GM19099 (cell line): ENCODE measurements at regions not wholly inside any gene's neighbourhood (a gene's known extent, or its start where the extent isn't known, plus 50 kb on each side); places are given as distances from the start of the nearest gene placed in this dataset.

Experiments
- POLR2A ChIP-seq: IDR thresholded peaks from 3 replicates; pipeline ENCODE4 v1.6.1; 2011; ENCODE audit warnings: low read depth; ENCODE audit not compliant: insufficient read length; ENCODE audit errors: extremely low read depth

DNA sequence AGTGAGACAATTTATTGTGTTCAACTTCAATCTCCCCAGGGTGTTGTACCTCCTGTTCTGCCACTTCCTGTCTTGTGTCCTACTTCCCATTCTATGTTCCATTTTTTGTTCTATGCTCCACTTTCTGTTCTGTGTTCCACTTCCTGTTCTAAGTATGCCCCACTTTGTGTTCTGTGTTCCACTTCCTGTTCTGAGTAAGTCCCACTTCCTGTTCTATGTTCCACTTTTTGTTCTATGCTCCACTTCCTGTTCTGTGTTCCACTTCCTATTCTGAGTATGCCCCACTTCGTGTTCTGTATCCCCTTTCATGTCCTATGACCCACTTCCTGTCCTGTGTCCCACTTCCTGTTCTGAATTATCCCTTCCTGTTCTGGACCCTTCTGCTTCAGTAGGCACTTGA lies 732.7 kb downstream of the TBC1D22A start:
- no peak for TF ChIP-seq POLR2A

DNA sequence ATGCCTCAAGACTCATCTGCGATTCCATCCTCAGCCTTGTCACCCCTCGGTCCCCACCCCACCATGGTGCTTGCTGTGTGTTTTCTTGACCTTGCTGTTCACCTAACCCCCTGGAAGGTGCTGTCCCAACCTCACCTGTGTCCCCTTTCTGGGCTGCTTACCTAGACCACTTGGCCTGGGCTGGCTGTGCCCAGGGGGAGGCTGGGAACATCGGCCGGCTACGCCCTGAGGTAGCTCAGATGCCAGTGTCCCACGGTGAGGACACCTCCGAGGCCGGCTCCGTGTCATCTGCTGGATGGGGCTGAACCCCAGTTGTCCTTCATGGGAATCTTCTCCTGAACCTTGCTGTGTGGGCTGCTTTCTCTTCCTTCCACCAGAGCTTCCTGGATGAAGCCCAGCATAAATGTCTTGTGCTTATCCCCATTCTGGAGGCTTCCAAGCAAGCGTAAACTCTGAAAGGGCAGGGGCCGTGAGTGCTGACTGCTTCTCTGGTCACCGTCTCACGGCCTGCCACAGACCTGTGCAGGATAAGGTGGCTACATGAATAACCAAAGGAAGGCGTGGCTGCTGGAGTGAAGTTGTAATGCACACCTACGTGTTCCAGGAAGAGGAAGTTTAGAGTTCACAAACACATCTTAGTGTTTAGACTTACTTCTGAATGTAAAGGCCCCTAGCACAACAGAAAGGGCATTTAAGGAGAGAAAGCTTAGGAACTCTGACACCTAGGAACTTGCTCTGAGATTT lies 724.3 kb downstream of the TBC1D22A start:
- no peak for TF ChIP-seq POLR2A

DNA sequence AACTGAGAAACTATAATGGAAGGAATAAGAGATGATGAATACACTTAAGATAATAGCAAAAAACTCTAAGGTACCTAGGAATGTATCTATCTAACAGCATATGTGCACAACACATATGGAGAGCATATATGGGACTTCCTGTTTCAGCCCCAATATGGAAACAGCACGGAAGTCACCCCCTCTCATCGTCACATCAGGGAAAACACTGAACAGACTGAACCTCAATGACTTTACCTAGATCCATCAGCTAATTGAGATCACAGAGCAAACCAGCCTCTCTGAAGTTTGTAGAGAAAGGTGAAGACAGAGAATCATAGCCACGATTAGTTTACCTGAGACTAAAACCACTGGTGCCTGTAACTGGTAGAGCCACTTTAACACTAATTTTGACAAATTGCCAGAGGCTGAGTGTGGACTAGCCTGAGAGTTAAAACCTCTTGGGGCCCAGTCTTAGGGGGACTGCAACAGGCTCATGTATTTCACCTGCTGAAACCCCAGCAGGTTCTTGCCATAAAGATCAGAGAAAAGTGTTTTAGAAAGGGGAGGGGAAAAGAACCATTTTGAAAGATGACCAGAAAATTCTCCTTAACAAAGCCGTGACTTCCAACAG lies 722.6 kb downstream of the TBC1D22A start:
- no peak for TF ChIP-seq POLR2A

DNA sequence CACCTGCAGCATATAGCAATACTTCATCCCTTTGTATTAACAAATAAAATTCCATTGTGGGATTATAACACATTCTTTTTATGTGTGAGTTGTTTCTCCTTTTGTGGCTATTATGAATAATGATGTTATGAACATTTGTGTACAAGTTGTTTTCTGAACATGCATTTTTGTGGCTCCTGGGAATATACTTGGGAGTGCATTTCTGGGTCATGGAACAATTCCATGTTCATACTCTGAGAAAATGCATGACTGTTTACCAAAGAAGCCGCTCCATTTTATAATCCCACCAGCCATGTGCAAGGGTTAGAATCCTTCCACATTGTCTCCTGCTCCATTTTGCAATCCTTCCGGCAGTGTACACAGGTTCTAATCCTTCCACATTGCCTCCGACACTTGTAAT lies 713.8 kb downstream of the TBC1D22A start:
- no peak for TF ChIP-seq POLR2A

DNA sequence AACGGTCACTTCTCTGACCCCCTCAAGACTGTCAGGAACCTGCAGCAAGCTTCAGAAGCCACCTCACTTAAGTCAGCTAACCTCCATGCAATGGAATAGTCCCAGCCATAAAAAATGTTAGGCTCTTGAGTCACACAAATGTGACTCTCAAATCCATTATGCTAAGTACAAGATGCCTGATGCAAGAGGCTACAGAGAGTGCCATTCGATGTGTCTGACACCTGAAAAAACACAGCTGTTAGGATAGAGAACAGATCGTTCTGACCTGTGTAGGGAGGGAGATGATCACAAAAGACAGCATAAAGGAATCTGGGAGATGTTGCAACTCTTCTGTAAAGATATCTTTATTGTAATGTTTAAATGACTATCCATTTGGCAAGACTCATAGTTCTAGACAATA lies 712.4 kb downstream of the TBC1D22A start:
- TF ChIP-seq POLR2A: no peak

DNA sequence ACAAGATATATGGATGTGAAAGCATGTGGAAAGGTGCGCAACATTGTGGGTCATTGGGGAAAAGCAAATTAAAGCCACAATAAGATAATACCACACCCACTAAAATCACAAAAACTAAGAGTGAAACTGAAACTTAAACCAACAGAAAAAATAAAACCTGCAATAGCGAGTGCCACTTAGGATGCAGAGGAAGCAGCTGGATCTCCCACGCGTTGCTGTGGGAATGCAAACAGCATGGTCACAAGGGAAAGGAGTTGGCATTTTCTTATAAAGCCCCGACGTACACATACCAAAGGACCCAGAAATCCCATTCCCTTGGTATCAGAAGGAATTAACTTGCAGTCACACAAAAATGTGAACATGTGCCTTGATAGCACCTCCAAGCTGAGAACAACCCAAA lies 712.0 kb downstream of the TBC1D22A start:
- no peak for TF ChIP-seq POLR2A

DNA sequence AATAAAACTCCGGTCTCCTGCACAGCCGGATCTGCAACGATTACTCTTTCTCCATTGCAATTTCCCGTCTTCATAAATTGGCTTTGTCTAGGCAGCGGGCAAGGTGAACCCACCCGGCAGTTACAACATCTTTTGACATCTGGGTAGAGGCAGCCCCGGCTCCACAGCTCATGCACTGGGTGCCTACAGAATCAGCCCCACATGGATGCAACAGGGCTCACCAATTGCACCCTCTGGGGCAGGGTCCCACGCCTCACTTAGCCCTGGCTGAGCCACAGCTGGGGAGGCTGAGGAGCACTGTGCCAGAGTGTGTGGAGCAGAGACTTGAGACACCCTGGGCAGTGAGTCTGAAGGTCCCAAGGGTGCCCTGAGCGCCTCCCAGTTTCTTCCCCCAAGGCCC lies 710.2 kb downstream of the TBC1D22A start:
- no peak for TF ChIP-seq POLR2A

DNA sequence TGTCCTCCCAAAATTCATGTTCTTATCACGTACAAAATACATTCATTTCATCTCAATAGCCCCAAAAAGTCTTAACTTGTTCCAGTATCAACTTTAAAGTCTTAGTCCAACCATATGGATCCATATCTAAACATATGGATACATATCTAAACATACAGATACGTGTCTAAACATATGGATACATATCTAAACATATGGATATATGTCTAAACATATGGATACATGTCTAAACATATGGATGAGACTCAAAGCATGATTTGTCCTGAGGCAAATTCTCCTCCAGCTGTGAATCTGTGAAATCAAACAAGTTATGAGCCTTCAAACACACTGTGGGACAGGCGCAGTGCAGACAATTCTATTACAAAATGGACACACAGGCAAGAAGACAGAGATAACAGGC lies 709.0 kb downstream of the TBC1D22A start:
- TF ChIP-seq POLR2A: no peak

DNA sequence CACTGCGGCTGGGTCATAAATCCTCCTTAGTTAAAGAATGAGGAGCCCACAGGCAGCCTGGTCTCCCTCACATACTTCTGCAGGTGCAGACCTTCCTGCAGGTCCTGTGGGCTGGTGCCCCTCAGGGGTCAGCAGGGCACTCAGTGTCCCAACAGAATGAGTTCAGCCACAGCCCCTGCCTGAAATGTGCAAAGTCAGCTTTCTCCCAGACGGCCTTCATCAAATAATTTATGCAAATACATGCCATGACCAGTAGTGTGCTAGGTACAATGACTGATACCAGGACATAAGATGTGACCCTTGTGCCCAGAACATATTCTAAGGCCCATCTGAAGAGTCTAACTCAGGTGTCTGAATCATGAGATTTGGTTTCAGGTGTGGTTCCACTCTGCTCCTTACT lies 703.4 kb downstream of the TBC1D22A start:
- no peak for TF ChIP-seq POLR2A

DNA sequence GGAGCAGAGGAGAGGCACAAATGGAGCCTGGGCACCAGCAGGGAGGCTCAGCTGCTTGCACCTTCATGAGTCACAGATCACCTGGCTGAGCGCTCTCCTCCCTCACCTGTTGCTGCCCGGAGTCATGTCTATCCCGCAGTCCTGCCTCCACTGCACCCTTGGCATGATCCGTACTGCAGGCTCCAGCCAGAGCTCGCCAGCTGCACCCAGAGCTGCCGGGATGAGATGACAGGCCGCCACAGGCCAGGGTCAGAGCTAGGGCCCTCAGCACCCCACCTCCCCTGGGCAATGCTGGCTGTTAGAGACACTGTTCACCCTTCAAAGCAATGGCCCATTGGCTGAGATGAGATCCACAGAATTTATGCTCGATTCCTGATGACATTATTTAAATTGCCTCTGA lies 702.8 kb downstream of the TBC1D22A start:
- TF ChIP-seq POLR2A: no peak

DNA sequence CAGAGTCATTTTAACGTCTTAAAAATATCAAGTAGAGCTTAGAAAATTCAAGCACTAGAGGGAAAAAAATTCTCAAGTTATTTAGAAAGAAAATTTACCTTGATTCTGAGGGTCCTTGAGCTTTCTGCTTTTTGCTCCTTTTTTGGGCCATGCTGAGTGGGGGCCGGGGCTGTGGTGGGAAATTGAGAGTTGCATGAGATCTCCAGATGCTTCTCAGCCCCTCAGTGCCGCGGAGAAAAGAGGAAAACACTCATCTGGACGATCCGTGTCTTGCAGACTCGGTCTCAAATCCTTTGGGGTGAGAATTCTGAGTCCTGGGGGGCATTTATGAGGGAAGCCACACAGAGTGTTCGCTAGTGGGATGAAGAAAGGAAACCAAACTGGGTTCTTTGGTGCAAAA lies 700.8 kb downstream of the TBC1D22A start:
- no peak for TF ChIP-seq POLR2A

DNA sequence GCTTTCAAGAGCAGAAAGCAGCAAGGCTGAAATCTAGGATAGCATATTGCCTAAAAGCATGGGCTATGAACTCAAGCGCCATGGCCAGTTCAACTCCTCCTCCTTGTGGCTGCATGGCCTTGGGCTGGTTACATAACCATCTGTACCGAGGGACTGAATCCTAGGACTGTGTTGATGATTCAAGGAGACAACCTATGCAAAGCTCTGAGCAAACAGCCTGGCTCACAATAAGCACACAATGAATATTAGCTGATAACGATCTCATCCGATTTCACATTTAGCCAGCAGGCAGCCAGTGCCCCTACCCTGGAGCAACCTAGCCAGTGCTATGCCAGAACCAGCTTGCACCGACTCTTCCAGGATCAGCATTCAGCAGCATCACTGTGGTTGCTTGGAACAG lies 698.4 kb downstream of the TBC1D22A start:
- no peak for TF ChIP-seq POLR2A

DNA sequence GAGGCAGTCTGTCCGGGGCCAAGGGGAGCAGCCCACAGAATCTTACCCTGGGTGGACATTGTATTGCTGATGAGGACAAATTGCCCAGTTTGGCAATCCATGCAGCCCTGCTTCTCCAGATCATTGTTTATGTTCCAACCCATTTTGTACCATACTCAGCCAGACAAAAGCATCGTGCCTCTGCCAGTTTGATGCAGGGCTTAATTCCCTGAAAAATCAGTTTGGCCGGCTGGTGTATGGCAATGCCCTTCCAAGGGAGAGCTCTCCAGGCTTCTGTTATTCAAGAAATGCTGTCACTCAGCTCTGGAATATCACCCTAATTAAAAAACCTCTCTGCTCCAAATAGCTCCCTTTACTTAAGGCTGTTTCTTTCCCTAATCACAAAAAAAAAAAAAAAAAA lies 697.7 kb downstream of the TBC1D22A start:
- no peak for TF ChIP-seq POLR2A

DNA sequence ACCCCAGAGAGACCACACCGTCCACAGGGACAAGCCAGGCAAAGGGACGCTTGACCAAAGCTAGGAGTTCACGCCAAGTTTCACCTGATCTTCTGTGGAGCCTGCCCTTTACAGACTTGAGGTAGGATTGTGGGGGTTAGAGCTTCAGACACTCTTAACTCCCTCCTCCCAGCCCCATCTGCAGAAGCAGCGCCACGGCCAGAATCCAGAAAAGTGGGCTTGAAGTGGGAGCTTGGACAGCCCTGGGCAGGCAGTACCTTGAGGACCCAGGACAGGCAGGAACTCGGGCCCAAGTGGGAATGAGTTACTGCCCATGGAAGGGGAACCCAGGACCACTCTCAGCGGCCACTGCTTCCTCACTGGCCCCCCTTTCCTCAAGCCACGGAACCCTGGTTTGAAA lies 695.9 kb downstream of the TBC1D22A start:
- no peak for TF ChIP-seq POLR2A

DNA sequence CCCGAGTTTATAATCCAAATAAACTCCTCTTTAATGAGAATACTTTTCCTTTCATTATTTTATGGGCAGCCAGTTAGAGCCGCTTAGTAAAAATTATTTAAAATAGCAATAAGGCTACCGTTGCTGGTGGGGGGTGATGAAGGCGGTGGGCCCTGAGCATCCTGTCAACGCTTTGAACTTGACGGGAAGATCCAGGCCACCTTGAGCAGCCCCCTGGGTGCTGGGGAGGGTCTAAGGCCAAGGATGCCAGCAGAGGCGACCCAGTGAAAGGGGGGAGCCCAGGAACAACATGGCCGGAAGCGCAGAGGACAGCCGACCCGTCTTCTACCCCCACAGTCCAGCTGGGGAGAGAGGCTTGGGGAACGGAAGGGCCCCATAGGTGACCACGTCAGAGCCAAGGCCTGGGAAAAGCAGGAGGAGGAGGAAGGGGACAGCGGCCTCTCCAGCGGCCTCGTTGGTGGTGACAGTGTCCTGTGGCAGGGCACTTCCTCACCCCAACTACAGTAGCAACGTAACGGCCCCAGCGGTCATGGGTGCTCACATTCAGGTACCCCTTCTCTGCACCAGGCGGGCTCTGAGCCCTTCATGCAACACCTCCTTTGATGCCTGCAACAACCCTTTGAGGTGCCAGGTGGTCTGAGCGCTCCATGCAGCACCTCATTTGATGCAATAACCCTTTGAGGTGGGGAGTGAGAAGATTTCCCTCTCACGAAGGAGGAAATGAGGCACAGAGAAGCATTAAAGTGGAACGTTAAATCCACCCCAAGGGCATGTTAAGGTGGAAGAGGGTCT lies 695.3 kb downstream of the TBC1D22A start:
- no peak for TF ChIP-seq POLR2A

DNA sequence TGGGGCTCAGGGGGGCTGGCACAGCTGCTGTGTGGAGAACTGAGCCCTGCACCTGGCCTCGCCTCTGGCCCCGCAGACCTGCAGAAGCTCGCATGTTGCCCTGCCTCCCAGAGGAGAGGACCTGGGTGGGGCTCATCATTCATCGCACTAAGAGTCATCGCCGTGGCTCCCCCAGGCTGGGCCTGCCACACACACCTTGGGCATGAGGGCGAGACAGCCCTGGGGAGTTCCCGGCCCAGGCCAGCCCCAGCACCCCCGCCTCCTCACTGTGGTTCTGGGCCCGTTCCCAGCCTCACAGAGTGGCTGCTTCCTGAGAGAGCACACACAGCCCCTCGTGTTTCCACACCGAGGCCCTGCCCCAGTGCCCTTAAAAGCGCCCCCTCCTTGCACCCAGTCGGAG lies 694.6 kb downstream of the TBC1D22A start:
- no peak for TF ChIP-seq POLR2A

DNA sequence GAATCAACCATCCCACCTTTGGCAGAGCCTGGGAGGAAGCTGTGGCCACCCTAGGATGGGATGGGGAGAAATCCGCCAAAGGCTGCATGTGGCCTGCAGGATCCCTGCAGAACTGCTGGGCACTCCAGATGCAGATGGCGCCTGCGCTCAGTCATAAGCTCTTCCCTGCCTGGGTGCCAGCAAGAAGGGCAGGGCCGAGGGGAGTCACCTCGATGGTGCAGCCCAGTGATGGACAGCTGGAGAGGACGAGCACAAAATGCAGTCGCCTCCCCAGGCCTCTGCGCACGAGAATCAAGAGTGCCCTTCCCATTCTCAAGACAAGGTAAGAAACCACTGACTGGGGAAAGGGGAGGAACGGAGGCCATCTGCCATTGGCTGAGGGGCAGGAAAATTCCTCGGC lies 693.6 kb downstream of the TBC1D22A start:
- TF ChIP-seq POLR2A: no peak

DNA sequence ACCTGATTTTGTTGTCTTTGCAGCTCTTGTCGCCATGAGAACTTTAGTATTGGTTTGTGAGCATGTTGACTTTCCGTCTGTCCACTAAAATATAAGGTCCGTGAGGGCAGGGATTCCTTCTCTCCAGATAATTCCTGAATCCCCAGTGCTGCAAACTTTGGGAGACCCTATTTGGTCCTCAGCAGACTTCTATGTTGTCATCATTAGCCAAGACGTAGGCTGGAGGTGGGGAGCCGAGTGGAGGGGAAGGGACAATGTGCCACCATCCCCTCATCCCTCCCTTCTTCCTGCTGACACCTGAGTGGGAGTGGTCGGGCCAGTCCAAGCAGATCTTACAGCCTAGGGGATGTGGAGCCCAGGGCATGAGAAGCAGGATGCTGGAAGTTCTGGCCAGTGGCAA lies 690.6 kb downstream of the TBC1D22A start:
- no peak for TF ChIP-seq POLR2A
